Posterior vena cava (tissue), 2 donors: ENCODE measurements at regions not wholly inside any gene's neighbourhood (a gene's known extent, or its start where the extent isn't known, plus 50 kb on each side); places are given as distances from the start of the nearest gene placed in this dataset.
"Not testable (repeated sequence)": the region's sequence is repeated elsewhere in the genome, so short reads cannot be mapped to it uniquely, and the experiment has no call there.

Source experiments
- DNase-seq: peaks from one replicate; pipeline ENCODE4 v3.0.0-alpha.2; 2020; ENCODE audit warnings: low spot score
- intact Hi-C, 2 donors: fragments of 100-400 bp; cut with DNase I; formaldehyde crosslinking; loops; one replicate each; pipeline versions ENCODE4 v1.14.1 to v1.14.2; 2022 to 2023
- donor health status: DM: yes; HTN: yes; CAD: no.
- donor health status: DM: yes; HTN: yes; CAD: no.

DNA sequence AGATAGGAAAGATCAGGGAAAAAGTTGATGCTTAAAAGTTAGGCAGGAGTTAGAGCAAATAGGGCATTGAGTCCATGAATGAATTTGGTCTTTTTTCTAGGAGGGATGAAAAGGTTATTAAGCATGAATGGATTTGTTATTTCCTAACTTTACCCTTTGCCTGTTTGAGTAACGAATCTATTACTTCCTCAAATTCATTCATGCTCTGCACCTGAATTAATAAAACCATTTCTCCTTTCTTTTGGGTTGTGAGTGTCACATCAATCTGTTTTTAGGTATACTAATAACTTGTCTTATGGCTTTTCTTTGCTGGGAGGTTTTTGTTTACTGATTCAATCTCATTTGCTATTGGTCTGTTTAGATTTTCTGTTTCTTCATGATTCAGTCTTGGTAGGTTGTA lies 1217.7 kb upstream of the CELF2 start:
- intact Hi-C loops = no loop called here
- no peak for DNase-seq

DNA sequence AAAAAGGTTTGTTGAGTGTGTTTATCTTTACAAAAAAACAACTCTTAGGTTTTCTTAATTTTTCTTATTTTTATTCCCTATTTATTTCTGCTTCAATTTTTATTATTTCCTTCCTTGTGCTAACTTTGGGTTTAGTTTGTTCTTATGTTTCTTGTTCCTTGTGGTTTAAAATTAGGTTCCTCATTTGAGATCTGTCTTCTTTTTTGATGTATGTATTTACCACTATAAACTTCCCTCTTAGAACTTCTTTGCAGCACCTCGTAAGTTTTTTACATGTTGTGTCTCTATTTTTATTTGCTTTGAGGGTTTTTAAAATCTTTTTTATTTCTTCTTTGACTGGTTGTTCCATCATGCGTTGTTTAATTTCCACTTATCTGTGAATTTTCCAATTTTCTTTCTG lies 1217.1 kb upstream of the CELF2 start:
- intact Hi-C loops = no loop called here

DNA sequence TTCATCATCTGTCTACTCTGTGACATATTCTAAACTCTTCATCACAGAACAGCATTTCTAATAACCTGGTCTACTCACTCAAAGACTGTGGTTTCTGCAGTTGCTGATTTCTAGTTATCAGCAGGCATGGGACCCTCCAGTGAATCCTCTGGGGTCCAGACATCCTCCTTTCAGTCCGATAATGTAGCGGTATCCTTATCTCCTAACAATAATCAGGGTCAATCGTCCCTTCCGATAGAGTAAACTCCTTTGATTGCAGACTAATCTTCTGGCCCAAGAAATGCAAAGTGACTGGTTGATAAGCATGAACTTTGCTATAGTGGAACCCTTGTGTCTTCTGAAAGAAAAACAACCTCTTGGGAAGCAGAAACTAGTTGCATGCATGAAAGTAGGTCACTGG lies 1209.8 kb upstream of the CELF2 start:
- intact Hi-C loops = no loop called here
- no peak for DNase-seq

More for the DNA sequence above, 1217.1 kb upstream of the CELF2 start:
- no peak for DNase-seq

DNA sequence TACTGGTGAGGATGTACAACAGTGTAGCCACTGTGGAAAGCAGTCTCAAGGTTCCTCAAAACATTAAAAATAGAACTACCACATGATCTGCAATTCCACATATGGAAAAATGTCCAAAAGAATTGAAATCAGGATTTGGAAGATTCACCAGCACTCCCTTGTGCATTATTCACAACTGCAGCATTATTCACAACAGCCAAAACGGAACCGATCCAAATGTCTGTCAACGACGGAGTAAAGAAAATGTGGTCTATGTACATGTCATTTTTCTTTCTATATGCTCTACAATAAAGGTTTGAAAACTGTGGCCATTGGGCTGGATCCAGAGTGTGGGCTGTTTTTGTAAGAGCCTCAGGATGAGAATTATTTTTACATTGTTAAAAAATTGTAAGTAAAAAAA lies 1206.1 kb upstream of the CELF2 start:
- intact Hi-C loops = no loop called here
- no peak for DNase-seq

DNA sequence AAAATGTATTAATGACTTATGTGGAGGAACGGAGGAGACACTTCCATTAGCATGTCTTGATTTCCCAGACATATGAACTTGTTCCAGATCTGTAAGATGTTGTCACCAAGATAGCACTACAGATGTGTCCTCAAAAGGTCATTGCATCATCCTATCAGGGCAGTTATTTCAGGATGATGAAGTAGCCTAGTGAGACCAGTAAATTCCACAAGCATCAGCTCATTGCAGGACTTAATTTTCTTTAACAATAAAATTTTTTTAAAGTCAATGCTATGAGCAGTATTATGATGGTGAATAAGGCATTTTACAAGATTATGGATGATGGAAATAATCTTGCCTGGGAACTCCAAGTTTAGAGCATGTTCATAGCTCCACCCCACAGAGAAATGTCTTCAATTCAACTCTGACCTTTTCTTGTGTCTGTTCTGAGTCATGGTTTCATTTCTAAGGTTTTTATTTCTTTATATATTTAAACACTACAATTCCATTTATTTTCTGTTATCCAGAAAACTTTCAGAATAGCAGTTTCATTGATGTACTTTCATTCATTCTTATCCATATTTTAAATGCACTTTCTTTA lies 1203.3 kb upstream of the CELF2 start:
- no peak for DNase-seq
- intact Hi-C loops = no loop called here

DNA sequence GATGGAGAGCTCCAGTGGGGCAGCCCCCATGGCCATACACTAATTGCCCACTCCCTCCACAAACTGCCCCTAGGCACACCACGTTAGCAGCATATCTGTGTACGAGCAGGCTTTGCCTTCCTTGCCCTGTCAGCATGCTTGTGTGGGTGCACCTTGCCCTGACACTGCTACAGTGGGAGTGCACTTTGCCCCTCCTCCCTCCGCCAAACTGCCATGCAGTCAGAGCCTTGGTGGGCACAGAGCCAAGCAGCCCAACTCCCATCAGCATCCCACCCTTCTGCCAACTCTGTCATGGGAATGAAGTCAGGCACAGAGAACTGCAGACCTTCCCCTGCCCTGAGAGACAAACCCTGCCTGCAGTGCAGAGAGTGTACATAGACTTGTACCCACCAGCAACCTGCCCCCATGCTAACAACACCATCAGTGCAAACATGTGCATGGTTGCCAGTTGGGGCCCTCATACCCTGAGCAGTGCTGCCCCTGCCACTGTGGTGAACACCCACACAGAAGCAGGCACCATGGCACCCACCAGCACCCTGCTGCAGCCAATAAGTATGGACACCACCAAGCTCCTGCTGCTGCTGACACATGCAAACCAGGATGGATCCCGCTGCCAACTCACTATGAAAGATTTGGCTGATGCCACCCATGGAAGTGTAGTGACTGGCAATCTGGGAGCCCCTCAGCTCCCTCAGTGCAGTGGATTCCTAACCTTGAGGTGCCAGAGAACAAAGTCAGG lies 1197.7 kb upstream of the CELF2 start:
- no peak for DNase-seq
- intact Hi-C loops = no loop called here

DNA sequence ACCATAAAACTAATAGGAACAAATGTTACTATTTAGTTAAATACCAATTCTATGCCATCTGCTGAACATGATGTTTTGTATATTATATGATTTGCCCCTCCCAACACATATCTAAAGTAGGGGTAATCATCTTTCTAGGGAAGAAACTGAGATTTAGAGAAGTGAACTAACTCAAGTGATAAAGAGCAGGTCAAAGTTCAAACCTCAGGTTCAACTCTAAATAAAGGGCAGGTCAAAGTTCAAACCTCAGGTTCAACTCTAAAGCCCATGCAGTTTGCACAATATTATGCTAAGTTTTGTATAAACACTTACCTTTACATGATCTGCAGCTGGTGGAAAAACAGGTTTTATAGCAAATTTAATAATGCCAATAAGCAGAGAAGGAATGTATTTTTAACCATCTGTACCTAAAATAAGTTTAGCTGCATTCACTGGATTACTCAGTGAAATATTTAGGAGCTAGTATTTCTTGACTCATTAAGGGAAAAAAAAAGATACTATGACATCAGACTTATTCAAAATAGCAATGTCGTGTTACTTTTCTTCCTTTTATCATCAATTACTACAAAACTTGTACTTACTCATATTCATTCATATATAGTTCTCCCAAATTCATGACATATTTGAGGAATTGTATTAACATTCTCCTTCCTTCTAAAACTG lies 1194.3 kb upstream of the CELF2 start:
- intact Hi-C loops = no loop called here
- DNase-seq = no peak

DNA sequence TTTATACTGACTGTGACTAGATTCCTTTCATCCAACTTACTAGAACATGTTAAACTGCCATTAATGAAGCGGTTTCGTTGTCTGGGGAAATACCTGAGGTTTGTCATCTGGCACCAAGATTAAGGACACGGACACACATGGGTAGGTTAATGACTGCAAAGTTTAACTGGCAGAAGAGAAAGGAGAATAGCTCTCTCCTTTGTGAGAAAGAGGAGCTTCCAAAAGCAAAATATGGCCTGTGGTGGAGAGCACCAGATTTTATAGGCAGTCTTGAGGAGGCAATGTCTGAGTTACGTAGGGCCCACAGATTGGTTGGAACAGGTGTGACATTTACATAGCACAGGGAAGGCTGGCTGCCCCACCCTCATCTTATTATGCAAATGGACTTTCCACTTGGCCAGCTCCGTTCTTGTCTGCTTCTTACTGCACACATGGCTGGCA lies 1193.0 kb upstream of the CELF2 start:
- intact Hi-C loops = no loop called here

DNA sequence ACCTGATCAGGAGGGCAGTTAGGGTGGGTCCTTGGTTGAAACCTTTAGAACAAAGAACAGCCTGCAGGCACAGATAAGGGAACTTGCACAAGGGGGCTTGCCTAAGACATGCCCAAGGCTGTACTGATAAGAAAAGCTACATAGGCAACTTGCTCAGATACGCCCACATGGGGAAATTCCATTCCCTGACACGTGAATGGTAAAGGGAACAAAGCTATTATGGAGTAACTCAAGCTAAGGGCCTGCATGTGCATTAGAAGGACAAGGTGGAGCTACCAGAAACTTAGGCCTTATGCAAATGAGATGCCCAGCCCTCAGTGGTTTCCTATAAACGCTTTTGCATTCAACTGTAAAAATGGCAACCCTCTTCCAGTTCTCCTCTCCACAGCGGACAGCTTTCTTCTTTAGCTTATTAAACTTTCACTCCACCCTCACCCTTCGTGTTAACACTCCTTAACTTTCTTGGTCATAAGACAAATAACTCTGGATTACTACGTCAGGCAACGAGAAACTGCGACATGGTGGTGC lies 1192.1 kb upstream of the CELF2 start:
- DNase-seq = no peak
- intact Hi-C loops = no loop called here

More for the DNA sequence above, 1193.0 kb upstream of the CELF2 start:
- DNase-seq = no peak

DNA sequence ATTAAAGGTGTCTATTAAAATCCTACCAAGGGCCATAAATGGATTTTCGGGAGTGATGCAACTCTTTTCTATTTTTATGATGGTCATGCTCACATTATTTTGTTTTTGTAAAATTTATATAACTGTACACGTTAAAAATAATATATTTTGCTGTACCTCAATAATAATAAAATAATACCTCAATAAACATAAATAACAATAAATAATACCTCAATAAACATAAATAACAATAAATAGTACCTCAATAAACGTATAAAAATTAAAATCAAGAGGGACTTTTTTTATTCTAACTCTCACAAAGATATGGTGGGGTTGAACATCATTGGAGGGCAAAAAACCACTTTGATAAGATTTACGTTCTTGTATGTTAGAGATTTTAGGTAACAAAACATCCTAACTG lies 1189.6 kb upstream of the CELF2 start:
- intact Hi-C loops = no loop called here
- no peak for DNase-seq

DNA sequence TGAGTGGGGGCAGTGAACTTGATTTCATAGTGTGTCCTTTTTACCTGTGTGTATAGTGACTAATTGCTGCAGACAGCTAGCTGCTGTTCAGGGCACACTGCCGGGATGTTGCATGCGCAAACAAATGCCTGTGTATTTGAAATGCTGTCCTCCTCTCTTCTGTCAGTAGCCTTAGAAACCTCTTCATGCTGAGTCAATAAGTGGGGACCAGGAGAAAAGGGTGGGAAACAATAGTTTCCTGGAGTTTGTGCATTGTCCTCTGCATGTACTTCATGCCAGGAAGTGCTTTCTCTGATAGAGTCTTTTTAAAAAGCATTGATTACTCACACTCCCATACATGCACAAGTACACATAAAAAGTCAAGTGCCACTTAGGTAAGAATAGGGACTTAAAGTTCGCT lies 1183.7 kb upstream of the CELF2 start:
- no peak for DNase-seq
- intact Hi-C loops = no loop called here

DNA sequence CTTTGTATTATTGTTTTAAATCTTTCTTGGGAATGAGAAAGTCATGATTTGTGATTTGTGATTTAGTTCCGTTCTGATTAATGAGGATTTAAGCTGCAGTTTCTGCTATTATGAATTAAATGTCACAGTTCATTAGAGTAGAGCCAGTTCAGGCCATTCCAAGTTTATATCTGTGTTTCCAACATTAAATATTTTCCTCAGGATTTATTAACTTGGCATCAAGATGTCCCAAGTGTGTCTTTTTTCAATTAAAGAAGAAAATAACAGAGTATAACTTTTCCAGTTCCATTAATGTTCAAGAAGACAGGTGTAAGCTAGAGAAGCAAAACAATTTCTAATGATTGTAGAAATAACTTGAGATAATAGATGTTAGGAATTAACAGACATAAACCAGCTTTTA lies 1183.2 kb upstream of the CELF2 start:
- no peak for DNase-seq
- intact Hi-C loops = no loop called here

DNA sequence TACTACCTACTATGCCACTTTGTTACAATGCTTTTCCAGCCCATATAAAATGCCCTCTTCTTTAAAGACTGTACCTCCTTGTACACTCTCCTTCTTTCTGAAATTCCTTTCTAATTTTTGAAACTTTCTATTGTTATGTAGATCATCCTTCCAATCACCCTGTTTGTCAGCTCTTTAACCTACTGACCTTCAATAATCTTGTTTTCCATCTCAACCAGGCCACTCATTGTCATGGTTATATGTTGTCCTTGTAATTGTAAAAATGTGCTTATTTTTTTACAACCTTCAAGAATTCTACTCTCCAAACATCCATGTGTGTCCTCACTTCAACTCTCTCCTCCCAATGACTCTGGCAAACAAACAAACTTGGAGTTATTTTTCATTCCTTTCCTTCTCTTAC lies 1172.6 kb upstream of the CELF2 start:
- intact Hi-C loops = no loop called here
- no peak for DNase-seq

DNA sequence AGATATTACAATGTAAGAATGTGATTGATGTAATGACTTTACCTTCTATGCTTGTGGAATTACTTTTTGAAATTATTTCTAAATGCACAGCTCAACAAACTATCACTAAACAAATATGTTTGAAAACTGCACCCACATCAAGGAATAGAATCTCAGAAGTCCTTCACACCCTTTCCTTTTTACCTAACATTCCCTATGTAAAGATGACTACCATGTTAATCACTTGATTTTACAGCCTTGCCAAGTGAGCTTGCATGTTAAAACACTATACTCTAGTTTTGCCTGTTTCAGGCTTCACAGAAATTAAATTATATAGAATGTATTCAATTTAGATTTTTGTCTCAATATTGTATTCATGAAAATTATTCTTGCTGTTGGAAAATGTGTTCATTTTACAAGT lies 1169.4 kb upstream of the CELF2 start:
- intact Hi-C loops = no loop called here
- no peak for DNase-seq

DNA sequence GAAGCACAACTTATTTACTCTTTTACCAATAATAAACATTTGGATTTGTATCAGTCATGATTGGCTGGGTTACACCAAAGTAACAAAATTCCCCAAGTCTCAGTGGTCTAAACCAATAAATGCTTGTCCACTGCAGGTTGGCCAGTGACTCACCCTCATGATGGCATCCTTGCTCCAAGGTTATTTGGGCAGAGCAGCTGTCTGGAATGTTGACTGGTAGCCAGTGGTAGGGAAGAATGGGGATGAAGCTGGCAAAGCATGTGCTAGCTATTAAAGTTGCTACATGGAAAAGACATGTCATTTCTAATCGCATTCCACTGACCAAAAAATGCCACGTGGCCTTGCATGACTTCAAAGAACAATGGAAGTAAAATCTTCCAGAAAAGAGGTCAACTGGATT lies 1168.7 kb upstream of the CELF2 start:
- intact Hi-C loops = no loop called here
- DNase-seq = no peak

DNA sequence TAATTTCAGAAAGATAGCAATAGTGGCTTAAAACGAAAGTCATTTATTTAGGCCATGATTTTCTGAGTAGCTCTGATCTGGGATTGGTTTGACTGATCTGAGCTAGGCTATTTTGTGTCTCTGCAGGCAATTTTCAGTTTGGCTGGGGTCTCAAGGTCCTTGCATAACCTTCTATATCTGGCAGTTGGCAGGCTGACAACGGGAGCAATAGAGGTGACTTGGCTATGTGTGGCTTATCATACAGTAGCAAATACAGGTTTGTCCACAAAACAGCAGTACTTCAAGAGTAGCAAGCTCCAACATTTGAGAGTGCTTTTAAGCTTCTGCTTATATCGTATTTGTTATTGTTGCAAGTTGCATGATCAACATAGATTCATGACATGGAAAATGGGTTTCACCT lies 1167.3 kb upstream of the CELF2 start:
- no peak for DNase-seq
- intact Hi-C loops = no loop called here

DNA sequence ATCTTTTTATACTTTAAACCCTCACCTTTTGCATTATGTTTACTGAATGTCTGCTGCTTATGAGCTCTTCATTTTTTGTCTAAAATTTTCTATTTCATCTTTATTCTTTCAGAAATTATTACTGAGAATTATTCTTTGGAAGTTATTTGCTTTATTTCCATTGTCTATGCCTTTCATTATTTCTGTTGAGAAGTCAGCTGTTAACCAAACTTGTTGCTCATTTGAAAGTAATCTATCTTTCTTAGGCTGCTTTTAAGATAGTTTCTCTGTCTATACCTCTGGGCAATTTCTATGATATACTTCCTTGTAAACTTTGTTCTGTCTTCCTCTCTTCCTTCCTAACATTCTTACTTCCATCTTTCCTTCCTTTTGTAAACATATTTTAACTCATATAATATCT lies 1165.9 kb upstream of the CELF2 start:
- intact Hi-C loops = no loop called here
- no peak for DNase-seq

DNA sequence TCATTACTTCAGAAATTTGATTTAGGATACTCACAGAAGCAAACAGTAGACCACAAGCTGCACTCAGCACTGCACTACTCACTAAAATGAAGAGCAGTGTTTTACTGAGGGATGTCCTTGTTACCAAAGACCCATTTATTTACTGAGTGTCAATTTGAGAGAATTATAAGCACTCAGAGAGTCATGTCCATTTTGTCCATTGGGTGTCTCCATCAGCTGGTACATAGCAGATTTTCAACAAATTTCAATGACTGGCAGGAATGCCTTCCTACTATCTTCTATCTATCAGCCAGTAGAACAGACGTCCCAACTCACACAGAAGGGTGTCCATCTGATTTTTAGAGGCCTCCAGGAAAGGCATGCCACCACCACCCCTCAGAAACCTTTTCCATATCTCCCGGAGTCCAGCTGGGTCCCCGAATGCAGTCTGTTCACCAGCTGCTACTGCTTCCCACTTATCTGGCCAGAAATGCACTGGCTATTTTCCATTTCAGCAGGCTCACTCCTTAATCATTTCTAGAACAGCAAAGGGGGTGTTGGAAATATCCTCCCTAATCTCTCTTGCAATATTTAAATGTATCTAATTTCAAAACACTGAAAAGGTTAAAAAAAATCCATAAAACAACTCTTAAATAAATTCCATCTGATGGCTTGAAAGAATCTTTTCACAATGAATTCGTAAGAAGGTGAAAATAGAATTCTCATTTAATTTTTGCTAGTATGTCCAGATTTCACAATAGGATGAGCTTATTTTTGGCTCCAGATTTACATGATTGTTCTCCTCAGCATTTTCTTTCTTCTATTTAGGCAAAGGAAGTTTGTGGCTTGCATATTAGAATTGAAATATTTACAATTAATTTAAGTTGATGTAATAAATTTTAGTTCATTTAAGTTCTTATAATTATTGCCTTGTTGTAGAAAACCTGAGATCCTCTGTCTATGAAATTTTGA lies 1164.0 kb upstream of the CELF2 start:
- DNase-seq = no peak
- intact Hi-C loops = no loop called here

DNA sequence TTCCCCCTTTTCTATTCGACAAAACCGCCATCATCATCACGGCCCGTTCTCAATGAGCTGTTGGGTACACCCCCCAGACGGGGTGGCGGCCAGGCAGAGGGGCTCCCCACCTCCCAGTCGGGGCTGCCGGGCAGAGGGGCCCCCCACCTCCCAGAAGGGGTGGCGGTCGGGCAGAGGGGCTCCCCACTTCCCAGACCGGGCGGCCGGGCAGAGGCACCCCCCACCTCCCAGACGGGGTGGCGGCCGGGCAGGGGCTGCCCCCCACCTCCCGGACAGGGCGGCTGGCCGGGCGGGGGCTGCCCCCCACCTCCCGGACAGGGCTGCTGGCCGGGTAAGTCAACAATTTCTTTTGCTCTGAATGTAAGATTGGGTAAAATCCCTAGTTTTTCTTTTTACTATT lies 1162.2 kb upstream of the CELF2 start:
- intact Hi-C loops, DNase-seq: not testable (repeated sequence)

DNA sequence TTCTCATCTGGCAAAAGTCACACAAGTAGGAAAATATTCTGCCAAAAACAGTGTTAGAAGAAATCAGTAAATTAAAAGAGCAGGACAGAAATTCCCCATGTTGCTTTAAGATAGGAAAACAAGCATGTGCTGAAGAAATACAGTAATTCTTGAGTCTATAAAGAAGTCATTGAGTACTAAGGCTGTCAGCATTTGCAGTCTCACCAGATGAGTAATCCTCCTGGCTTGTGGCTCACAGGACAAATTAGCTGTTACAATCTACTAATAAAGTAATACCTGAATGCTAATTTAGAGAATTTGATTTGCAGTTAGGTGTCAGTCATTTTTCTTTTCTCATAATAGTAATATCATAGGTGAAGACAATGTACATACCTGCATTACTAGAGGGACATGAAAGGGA lies 1158.9 kb upstream of the CELF2 start:
- intact Hi-C loops = no loop called here
- DNase-seq = no peak
